Mesenchymal stem cell (in vitro differentiated cells and primary cell): ENCODE measurements at regions not wholly inside any gene's neighbourhood (a gene's known extent, or its start where the extent isn't known, plus 50 kb on each side); places are given as distances from the start of the nearest gene placed in this dataset.

Source experiments
- DNase-seq: peaks from one replicate; pipeline ENCODE4 v3.0.0-alpha.2; 2013
- H2AFZ ChIP-seq: one replicate; pipeline ENCODE4 v1.6.1; 2013; ENCODE audit warnings: low read depth, mild to moderate bottlenecking, control low read depth, inconsistent platforms, low read length, moderate library complexity
- H2AK5ac ChIP-seq: 2 replicates; pipeline ENCODE4 v1.6.1; 2013; ENCODE audit warnings: low read length, moderate library complexity, mild to moderate bottlenecking, inconsistent platforms; ENCODE audit not compliant: severe bottlenecking
- H2BK120ac ChIP-seq: one replicate; pipeline ENCODE4 v1.6.1; 2013; ENCODE audit warnings: low read depth, mild to moderate bottlenecking, inconsistent platforms, low read length, moderate library complexity
- H2BK12ac ChIP-seq, 2 experiments: one replicate each; pipeline ENCODE4 v1.6.1; 2013; ENCODE audit warnings: inconsistent platforms in 2 of 2, low read length in 2 of 2, mild to moderate bottlenecking in 2 of 2, moderate library complexity in 2 of 2, control low read depth in 1 of 2
- H2BK15ac ChIP-seq: one replicate; pipeline ENCODE4 v1.6.1; 2013; ENCODE audit warnings: mild to moderate bottlenecking, low read depth, inconsistent platforms; ENCODE audit not compliant: poor library complexity, severe bottlenecking
- H2BK5ac ChIP-seq: 2 replicates; pipeline ENCODE4 v1.6.1; 2013; ENCODE audit warnings: low read depth, mild to moderate bottlenecking, low read length, control low read depth, inconsistent platforms; ENCODE audit not compliant: poor library complexity, severe bottlenecking
- H3K14ac ChIP-seq, 2 experiments: one replicate each; pipeline ENCODE4 v1.6.1; 2013; ENCODE audit warnings: inconsistent platforms in 2 of 2, low read length in 2 of 2, control low read depth in 1 of 2, mild to moderate bottlenecking in 1 of 2, moderate library complexity in 1 of 2
- H3K18ac ChIP-seq, 2 experiments: one replicate each; pipeline ENCODE4 v1.6.1; 2013; ENCODE audit warnings: inconsistent platforms in 2 of 2, low read length in 2 of 2, control low read depth in 1 of 2, low read depth in 1 of 2, mild to moderate bottlenecking in 1 of 2
- H3K23ac ChIP-seq, 2 experiments: one replicate each; pipeline ENCODE4 v1.6.1; 2013; ENCODE audit warnings: inconsistent platforms in 2 of 2, low read length in 2 of 2, mild to moderate bottlenecking in 2 of 2, moderate library complexity in 2 of 2, control low read depth in 1 of 2
- H3K27ac ChIP-seq: 2 replicates; pipeline ENCODE4 v1.5.1; 2013; ENCODE audit warnings: mild to moderate bottlenecking, moderate library complexity, low read length, control low read depth, inconsistent platforms; ENCODE audit not compliant: poor library complexity, severe bottlenecking
- H3K27me3 ChIP-seq, 2 experiments: 2 replicates each; pipeline versions ENCODE4 v1.6.1 to v1.7.0; 2013; ENCODE audit warnings: low read length in 2 of 2, mild to moderate bottlenecking in 2 of 2, moderate library complexity in 2 of 2, control low read depth in 1 of 2, inconsistent platforms in 1 of 2; ENCODE audit not compliant: control insufficient read depth in 1 of 2, insufficient read depth in 1 of 2
- H3K36me3 ChIP-seq, 2 experiments: 2 replicates each; pipeline versions ENCODE4 v1.6.1 to v1.7.0; 2013; ENCODE audit warnings: low read length in 2 of 2, control low read depth in 1 of 2, inconsistent platforms in 1 of 2, low read depth in 1 of 2, mild to moderate bottlenecking in 1 of 2; ENCODE audit not compliant: insufficient read depth in 2 of 2, control insufficient read depth in 1 of 2
- H3K4ac ChIP-seq, 2 experiments: one replicate each; pipeline ENCODE4 v1.6.1; 2013; ENCODE audit warnings: inconsistent platforms in 2 of 2, low read length in 2 of 2, mild to moderate bottlenecking in 2 of 2, moderate library complexity in 2 of 2, control low read depth in 1 of 2, low read depth in 1 of 2
- H3K4me1 ChIP-seq: 2 replicates; pipeline ENCODE4 v1.6.1; 2013; ENCODE audit warnings: low read depth, low read length, control low read depth; ENCODE audit not compliant: control insufficient read depth, insufficient read depth
- H3K4me2 ChIP-seq: 2 replicates; pipeline ENCODE4 v1.6.1; 2013; ENCODE audit warnings: low read length, mild to moderate bottlenecking, inconsistent platforms; ENCODE audit not compliant: poor library complexity, severe bottlenecking
- H3K4me3 ChIP-seq, 2 experiments: 2 replicates each; pipeline versions ENCODE4 v1.5.1 to v1.7.0; 2013; ENCODE audit warnings: low read length in 2 of 2, mild to moderate bottlenecking in 2 of 2, control low read depth in 1 of 2, low read depth in 1 of 2; ENCODE audit not compliant: insufficient read depth in 1 of 2
- H3K79me1 ChIP-seq: replicated peaks from 2 replicates; pipeline ENCODE4 v1.6.1; 2013; ENCODE audit warnings: mild to moderate bottlenecking, control low read depth, low read length, inconsistent platforms; ENCODE audit not compliant: poor library complexity, severe bottlenecking
- H3K9ac ChIP-seq: 2 replicates; pipeline ENCODE4 v1.7.0; 2013; ENCODE audit warnings: mild to moderate bottlenecking, low read length, moderate library complexity
- H3K9me3 ChIP-seq: 2 replicates; pipeline ENCODE4 v1.7.0; 2013; ENCODE audit warnings: mild to moderate bottlenecking, low read length; ENCODE audit not compliant: control insufficient read depth
- H4K8ac ChIP-seq: one replicate; pipeline ENCODE4 v1.6.1; 2013; ENCODE audit warnings: inconsistent platforms, mild to moderate bottlenecking, low read length, moderate library complexity
- H4K91ac ChIP-seq: one replicate; pipeline ENCODE4 v1.6.1; 2013; ENCODE audit warnings: mild to moderate bottlenecking, low read length, inconsistent platforms
- WGBS: methylation state at CpG from one replicate; pipeline ENCODE4 v1.1.7; 2013; ENCODE audit warnings: mixed read lengths; 5-methylcytosine and 5-hydroxymethylcytosine counted together

DNA sequence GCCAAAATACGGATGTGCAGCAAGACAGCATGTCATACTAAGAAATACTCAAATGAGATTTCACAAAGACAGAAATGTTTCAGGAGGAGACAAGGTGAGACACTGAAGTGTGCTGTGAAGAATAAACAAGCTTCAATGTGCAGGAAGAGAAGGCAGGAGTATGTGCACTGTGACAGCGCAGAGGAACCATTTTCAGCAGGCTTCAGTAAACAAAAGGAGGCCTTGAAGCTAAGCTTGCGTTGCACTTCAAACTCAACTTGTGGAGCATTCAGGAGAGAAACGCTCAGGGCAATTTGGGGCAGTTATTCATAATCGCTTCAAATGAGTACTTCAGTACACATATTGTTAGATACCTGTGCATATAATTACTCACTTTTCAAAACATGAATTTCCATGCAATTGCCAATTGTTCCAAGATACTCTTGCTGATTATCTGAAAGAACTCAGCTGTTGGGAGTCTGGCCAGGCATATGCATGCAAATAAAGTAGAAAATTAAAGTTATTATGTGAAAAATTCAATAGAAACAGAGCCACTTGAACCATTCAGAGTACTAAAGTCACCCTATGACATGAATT lies 234.2 kb upstream of the OPRM1 start:
- Histone ChIP-seq H3K4me1 (no peaks in the 10 kb centered on the region), H3K4me3 (no peak overlapping the region), H3K23ac (no peak overlapping the region), H3K36me3 (no peaks in the 10 kb centered on the region), H3K4me2 (no peak overlapping the region), H2BK12ac (no peak overlapping the region), H3K4ac (no peak overlapping the region), H4K91ac (no peak overlapping the region), H3K9ac (no peak overlapping the region), H2AK5ac (no peak overlapping the region), H2BK120ac (no peak overlapping the region), H2BK5ac (no peak overlapping the region), H3K9me3 (no peaks in the 10 kb centered on the region), H3K14ac (no peak overlapping the region), H2BK15ac (no peak overlapping the region), H3K27me3 (no peaks in the 10 kb centered on the region), H3K27ac (no peak overlapping the region), H4K8ac (no peak overlapping the region), H3K18ac (no peak overlapping the region), H2AFZ (no peak overlapping the region), H3K79me1 (no peaks in the 10 kb centered on the region)
- WGBS, result 66% methylated on average over 4 of the region's 5 CpGs
- DNase-seq, result no peak

DNA sequence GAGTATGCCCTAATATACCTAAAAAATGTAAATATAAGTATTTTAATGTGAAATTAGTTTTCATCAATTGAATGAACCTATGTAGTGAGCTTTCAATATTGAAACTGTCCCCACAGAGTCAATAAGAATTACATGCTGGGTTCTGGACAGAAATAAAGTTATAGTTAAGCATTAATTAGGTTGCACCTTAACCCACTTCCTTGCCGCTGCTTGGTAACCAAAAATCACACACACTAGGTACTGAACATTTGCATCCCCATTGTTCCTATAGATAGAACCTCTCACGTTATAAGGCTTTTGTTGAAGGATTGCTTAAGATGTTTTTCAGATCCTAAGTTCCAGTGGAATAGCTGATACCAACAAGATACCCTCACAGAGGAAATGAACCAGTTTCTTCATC lies 237.1 kb upstream of the OPRM1 start:
- H3K18ac ChIP-seq, result no peak overlapping the region
- no peaks in the 10 kb centered on the region for H3K79me1 ChIP-seq
- H2AK5ac ChIP-seq, result no peak overlapping the region
- H3K4me1 ChIP-seq, result no peaks in the 10 kb centered on the region
- H2BK15ac ChIP-seq, result no peak overlapping the region
- no peak overlapping the region for H2BK12ac ChIP-seq
- H3K27me3 ChIP-seq, result no peaks in the 10 kb centered on the region
- H3K36me3 ChIP-seq, result no peaks in the 10 kb centered on the region
- H4K91ac ChIP-seq, result no peak overlapping the region
- no peak overlapping the region for H3K23ac ChIP-seq
- H2BK5ac ChIP-seq, result no peak overlapping the region
- no peaks in the 10 kb centered on the region for H3K9me3 ChIP-seq
- no peak overlapping the region for H2AFZ ChIP-seq
- no peak overlapping the region for H3K4me3 ChIP-seq
- no peak overlapping the region for H3K14ac ChIP-seq
- no peak overlapping the region for H2BK120ac ChIP-seq
- H3K27ac ChIP-seq, result no peak overlapping the region
- H3K4me2 ChIP-seq, result no peak overlapping the region
- no peak overlapping the region for H3K9ac ChIP-seq
- no peak overlapping the region for H3K4ac ChIP-seq
- DNase-seq, result no peak
- H4K8ac ChIP-seq, result no peak overlapping the region
- no CpG with 5 or more reads among the region's 2 CpGs for WGBS

DNA sequence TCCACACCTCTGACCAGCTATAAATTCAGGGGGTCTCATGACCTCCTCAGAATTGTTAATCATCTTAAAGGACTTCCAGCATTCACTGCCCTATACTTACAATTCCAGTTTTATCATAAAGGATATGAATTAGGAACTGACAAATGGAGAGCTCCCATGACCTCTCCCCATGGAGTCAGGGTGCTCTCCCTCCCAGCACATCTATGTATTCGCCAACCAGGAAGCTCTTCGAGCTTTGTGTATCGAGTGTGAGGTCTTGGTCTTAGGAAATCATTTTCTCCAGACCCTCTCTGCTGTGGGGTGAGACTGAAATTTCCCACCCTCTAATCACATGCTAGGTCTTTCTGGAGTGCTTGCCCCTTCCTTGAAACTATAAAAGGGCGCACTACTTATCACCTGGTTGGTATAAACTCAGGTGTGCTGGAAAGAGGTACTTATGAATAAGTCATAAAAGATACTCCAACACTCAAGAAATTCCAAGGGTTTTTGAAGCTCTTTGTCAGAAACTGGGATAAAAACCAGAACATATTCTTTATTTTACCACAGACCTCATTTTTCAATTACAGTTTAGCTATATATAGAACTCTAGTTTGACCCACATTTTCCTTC lies 238.4 kb upstream of the OPRM1 start:
- no peaks in the 10 kb centered on the region for H3K79me1 ChIP-seq
- H2BK5ac ChIP-seq, result no peak overlapping the region
- H3K27ac ChIP-seq, result no peak overlapping the region
- no peak overlapping the region for H2BK15ac ChIP-seq
- no peak overlapping the region for H3K9ac ChIP-seq
- no CpG with 5 or more reads among the region's 4 CpGs for WGBS
- no peak overlapping the region for H3K4me3 ChIP-seq
- H4K91ac ChIP-seq, result no peak overlapping the region
- H3K23ac ChIP-seq, result no peak overlapping the region
- no peak overlapping the region for H3K14ac ChIP-seq
- no peak for DNase-seq
- H2BK120ac ChIP-seq, result no peak overlapping the region
- no peak overlapping the region for H2BK12ac ChIP-seq
- no peak overlapping the region for H2AK5ac ChIP-seq
- no peaks in the 10 kb centered on the region for H3K4me1 ChIP-seq
- no peak overlapping the region for H3K4ac ChIP-seq
- H3K9me3 ChIP-seq, result no peaks in the 10 kb centered on the region
- no peak overlapping the region for H2AFZ ChIP-seq
- H3K27me3 ChIP-seq, result no peaks in the 10 kb centered on the region
- H3K18ac ChIP-seq, result no peak overlapping the region
- H3K36me3 ChIP-seq, result no peaks in the 10 kb centered on the region
- H3K4me2 ChIP-seq, result no peak overlapping the region
- no peak overlapping the region for H4K8ac ChIP-seq

DNA sequence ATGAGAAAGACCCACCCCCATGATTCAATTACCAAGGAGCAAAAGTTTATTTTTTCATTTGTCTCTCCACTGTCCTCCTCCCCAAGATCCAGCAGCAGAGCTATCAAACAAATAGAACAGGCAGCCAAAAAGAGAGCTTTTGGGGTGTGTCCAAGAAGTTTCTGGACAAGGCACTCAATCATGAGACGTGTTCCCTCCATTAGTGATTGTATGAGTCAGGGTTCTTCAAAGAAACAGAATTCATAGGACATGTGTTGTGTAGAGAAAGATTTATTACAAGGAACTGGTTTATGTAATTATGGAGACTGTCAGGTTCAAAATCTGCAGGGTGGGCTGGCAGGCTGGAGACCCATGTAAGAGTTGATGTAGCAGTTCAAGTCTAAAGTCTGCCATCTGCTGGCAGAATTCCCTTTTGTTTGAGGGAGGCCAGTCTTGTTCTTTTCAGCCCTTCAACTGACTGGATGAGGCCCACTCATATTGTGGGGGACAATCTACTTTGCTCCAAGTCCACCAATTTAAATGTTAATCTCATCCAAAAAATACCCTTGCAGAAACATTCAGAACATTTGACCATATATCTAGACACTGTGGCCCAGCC lies 248.1 kb upstream of the OPRM1 start:
- peak overlapping the region; percentile 85 for H2BK120ac ChIP-seq
- peak overlapping the region; percentile 66 for H2AK5ac ChIP-seq
- peak overlapping the region; percentile 38 to 43 for H3K18ac ChIP-seq
- H2BK5ac ChIP-seq, result no peak overlapping the region
- WGBS, result 40% methylated on average over 1 of the region's 1 CpG
- no peak overlapping the region for H3K27ac ChIP-seq
- no peak overlapping the region for H4K91ac ChIP-seq
- H2BK15ac ChIP-seq, result no peak overlapping the region
- H3K14ac ChIP-seq, result no peak overlapping the region
- peak overlapping the region in 1 of 2 experiments; percentile 39 for H2BK12ac ChIP-seq
- H3K9me3 ChIP-seq, result no peaks in the 10 kb centered on the region
- no peaks in the 10 kb centered on the region for H3K79me1 ChIP-seq
- H3K27me3 ChIP-seq, result no peaks in the 10 kb centered on the region
- H2AFZ ChIP-seq, result no peak overlapping the region
- H3K4me3 ChIP-seq, result no peak overlapping the region
- peak; percentile 66 for DNase-seq
- no peak overlapping the region for H3K9ac ChIP-seq
- H3K4ac ChIP-seq, result peak overlapping the region in 1 of 2 experiments; percentile 37
- no peak overlapping the region for H3K23ac ChIP-seq
- no peak overlapping the region for H4K8ac ChIP-seq
- peaks cover 1% of the 10 kb centered on the region for H3K4me1 ChIP-seq
- H3K4me2 ChIP-seq, result no peak overlapping the region
- H3K36me3 ChIP-seq, result no peaks in the 10 kb centered on the region
